Testis (tissue), 2 donors: ENCODE measurements at regions not wholly inside any gene's neighbourhood (a gene's known extent, or its start where the extent isn't known, plus 50 kb on each side); places are given as distances from the start of the nearest gene placed in this dataset.

Experiments used
- CTCF ChIP-seq, 3 experiments: fragments of 450-650 bp in 2 of 3; fragments of 200-600 bp in 1 of 3; sonication (generic) in 1 of 3; IDR thresholded peaks; one replicate each; pipeline ENCODE4 v1.5.1; 2016 to 2019; ENCODE audit warnings: antibody characterized with exemption in 3 of 3, mild to moderate bottlenecking in 2 of 3, moderate library complexity in 1 of 3
- POLR2A ChIP-seq: fragments of 450-650 bp; IDR thresholded peaks from one replicate; pipeline ENCODE4 v1.6.1; 2017; ENCODE audit warnings: antibody characterized with exemption, mild to moderate bottlenecking, moderate library complexity

- TF ChIP-seq POLR2A (no peak), CTCF (IDR thresholded peaks at IDR 0.05) (no peak)
Observed at GRCh38 chr11:39725081-39725480, 1734.4 kb downstream of the LRRC4C start.
